ENCODE measurements at regions not wholly inside any gene's neighbourhood (a gene's known extent, or its start where the extent isn't known, plus 50 kb on each side); places are given as distances from the start of the nearest gene placed in this dataset.

DNA sequence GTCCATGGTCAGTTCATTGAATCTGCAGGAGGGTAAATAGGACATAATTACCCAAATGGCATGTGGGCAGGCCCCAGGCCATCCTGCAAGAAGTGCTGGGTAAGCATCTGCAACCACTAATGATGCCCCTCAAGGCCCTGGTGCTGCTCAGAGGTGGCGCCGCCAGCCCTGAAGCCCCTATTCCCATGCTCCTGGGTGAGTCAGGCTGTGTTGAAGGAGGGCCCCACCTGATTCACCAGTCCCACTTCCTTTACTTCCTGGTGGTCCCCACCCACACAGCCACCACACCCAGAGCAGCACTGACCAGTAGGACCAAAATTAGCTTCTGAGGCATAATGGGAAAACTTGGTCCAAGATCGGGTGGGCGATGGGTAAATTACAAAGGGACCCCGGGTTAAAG lies 120.4 kb upstream of the SPRY4 start (continued):
- TF ChIP-seq, protein P1, sequence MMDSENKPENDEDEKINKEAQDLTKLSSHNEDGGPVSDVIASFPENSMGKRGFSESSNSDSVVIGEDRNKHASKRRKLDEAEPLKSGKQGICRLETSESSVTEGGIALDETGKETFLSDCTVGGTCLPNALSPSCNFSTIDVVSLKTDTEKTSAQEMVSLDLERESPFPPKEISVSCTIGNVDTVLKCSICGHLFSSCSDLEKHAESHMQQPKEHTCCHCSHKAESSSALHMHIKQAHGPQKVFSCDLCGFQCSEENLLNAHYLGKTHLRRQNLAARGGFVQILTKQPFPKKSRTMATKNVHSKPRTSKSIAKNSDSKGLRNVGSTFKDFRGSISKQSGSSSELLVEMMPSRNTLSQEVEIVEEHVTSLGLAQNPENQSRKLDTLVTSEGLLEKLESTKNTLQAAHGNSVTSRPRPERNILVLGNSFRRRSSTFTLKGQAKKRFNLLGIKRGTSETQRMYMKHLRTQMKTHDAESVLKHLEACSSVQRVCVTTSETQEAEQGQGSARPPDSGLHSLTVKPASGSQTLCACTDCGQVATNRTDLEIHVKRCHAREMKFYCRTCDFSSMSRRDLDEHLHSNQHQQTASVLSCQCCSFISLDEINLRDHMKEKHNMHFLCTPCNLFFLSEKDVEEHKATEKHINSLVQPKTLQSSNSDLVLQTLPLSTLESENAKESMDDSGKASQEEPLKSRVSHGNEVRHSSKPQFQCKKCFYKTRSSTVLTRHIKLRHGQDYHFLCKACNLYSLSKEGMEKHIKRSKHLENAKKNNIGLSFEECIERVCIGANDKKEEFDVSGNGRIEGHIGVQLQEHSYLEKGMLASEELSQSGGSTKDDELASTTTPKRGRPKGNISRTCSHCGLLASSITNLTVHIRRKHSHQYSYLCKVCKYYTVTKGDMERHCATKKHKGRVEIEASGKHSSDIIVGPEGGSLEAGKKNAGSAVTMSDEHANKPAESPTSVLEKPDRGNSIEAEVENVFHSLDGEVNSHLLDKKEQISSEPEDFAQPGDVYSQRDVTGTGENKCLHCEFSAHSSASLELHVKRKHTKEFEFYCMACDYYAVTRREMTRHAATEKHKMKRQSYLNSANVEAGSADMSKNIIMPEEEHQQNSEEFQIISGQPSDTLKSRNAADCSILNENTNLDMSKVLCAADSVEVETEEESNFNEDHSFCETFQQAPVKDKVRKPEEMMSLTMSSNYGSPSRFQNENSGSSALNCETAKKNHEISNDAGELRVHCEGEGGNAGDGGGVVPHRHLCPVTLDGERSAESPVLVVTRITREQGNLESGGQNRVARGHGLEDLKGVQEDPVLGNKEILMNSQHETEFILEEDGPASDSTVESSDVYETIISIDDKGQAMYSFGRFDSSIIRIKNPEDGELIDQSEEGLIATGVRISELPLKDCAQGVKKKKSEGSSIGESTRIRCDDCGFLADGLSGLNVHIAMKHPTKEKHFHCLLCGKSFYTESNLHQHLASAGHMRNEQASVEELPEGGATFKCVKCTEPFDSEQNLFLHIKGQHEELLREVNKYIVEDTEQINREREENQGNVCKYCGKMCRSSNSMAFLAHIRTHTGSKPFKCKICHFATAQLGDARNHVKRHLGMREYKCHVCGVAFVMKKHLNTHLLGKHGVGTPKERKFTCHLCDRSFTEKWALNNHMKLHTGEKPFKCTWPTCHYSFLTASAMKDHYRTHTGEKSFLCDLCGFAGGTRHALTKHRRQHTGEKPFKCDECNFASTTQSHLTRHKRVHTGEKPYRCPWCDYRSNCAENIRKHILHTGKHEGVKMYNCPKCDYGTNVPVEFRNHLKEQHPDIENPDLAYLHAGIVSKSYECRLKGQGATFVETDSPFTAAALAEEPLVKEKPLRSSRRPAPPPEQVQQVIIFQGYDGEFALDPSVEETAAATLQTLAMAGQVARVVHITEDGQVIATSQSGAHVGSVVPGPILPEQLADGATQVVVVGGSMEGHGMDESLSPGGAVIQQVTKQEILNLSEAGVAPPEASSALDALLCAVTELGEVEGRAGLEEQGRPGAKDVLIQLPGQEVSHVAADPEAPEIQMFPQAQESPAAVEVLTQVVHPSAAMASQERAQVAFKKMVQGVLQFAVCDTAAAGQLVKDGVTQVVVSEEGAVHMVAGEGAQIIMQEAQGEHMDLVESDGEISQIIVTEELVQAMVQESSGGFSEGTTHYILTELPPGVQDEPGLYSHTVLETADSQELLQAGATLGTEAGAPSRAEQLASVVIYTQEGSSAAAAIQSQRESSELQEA (IDR thresholded peaks at IDR 0.05; ENCODE audit: low read depth), result no peak
- no peak for TF ChIP-seq ZC3H11A (IDR thresholded peaks at IDR 0.05; ENCODE audit: low read depth, low read length)
- TF ChIP-seq NFATC3 (IDR thresholded peaks at IDR 0.05), result no peak
- TF ChIP-seq E2F3 (CRISPR knock-in tag; IDR thresholded peaks at IDR 0.05), result 0 out of 2 replicates have a peak, but pooled peaks have one; percentile 41
- no peak for TF ChIP-seq TRIM24 (IDR thresholded peaks at IDR 0.05)
- TF ChIP-seq ARID1B (IDR thresholded peaks at IDR 0.05), result no peak
- TF ChIP-seq MXI1 (IDR thresholded peaks at IDR 0.05; ENCODE audit: low read depth, low read length), result no peak
- TF ChIP-seq, protein P2, sequence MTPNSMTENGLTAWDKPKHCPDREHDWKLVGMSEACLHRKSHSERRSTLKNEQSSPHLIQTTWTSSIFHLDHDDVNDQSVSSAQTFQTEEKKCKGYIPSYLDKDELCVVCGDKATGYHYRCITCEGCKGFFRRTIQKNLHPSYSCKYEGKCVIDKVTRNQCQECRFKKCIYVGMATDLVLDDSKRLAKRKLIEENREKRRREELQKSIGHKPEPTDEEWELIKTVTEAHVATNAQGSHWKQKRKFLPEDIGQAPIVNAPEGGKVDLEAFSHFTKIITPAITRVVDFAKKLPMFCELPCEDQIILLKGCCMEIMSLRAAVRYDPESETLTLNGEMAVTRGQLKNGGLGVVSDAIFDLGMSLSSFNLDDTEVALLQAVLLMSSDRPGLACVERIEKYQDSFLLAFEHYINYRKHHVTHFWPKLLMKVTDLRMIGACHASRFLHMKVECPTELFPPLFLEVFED (CRISPR knock-in tag; conservative IDR thresholded peaks at IDR 0.05), result no peak
- no peak for TF ChIP-seq ARID2 (IDR thresholded peaks at IDR 0.05)
- no peak for TF ChIP-seq ARHGAP35 (IDR thresholded peaks at IDR 0.05; ENCODE audit: partially characterized antibody)
- TF ChIP-seq, protein P3, sequence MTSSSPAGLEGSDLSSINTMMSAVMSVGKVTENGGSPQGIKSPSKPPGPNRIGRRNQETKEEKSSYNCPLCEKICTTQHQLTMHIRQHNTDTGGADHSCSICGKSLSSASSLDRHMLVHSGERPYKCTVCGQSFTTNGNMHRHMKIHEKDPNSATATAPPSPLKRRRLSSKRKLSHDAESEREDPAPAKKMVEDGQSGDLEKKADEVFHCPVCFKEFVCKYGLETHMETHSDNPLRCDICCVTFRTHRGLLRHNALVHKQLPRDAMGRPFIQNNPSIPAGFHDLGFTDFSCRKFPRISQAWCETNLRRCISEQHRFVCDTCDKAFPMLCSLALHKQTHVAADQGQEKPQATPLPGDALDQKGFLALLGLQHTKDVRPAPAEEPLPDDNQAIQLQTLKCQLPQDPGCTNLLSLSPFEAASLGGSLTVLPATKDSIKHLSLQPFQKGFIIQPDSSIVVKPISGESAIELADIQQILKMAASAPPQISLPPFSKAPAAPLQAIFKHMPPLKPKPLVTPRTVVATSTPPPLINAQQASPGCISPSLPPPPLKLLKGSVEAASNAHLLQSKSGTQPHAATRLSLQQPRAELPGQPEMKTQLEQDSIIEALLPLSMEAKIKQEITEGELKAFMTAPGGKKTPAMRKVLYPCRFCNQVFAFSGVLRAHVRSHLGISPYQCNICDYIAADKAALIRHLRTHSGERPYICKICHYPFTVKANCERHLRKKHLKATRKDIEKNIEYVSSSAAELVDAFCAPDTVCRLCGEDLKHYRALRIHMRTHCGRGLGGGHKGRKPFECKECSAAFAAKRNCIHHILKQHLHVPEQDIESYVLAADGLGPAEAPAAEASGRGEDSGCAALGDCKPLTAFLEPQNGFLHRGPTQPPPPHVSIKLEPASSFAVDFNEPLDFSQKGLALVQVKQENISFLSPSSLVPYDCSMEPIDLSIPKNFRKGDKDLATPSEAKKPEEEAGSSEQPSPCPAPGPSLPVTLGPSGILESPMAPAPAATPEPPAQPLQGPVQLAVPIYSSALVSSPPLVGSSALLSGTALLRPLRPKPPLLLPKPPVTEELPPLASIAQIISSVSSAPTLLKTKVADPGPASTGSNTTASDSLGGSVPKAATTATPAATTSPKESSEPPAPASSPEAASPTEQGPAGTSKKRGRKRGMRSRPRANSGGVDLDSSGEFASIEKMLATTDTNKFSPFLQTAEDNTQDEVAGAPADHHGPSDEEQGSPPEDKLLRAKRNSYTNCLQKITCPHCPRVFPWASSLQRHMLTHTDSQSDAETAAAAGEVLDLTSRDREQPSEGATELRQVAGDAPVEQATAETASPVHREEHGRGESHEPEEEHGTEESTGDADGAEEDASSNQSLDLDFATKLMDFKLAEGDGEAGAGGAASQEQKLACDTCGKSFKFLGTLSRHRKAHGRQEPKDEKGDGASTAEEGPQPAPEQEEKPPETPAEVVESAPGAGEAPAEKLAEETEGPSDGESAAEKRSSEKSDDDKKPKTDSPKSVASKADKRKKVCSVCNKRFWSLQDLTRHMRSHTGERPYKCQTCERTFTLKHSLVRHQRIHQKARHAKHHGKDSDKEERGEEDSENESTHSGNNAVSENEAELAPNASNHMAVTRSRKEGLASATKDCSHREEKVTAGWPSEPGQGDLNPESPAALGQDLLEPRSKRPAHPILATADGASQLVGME (CRISPR knock-in tag; IDR thresholded peaks at IDR 0.05), result peak; percentile 65; the same call in 1 of the 2 replicates
- TF ChIP-seq, protein P4, sequence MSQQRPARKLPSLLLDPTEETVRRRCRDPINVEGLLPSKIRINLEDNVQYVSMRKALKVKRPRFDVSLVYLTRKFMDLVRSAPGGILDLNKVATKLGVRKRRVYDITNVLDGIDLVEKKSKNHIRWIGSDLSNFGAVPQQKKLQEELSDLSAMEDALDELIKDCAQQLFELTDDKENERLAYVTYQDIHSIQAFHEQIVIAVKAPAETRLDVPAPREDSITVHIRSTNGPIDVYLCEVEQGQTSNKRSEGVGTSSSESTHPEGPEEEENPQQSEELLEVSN (IDR thresholded peaks at IDR 0.05; ENCODE audit: borderline replicate concordance in 1 of 2, extremely low read depth in 1 of 2, insufficient read depth in 1 of 2, insufficient read length in 1 of 2, low read depth in 1 of 2, low read length in 1 of 2, poor library complexity in 1 of 2, severe bottlenecking in 1 of 2), result no peak
- TF ChIP-seq ZNF436 (CRISPR knock-in tag; IDR thresholded peaks at IDR 0.05), result no peak

All from K562 (cell line).